Retinal pigment epithelial cell (primary cell): ENCODE measurements at regions not wholly inside any gene's neighbourhood (a gene's known extent, or its start where the extent isn't known, plus 50 kb on each side); places are given as distances from the start of the nearest gene placed in this dataset.

Source experiments
- DNase-seq: peaks from one replicate; pipeline ENCODE4 v3.0.0-alpha.2; 2010; ENCODE audit warnings: low read depth
- H3K4me3 ChIP-seq: 2 replicates; pipeline ENCODE4 v1.5.1; 2011; ENCODE audit warnings: mild to moderate bottlenecking, low read length, control low read depth, moderate library complexity
- TF ChIP-seq, protein P1 (sequence below): conservative IDR thresholded peaks from 2 replicates; pipeline ENCODE4 v1.5.1; 2011; ENCODE audit warnings: low read depth, low read length, control low read depth, inconsistent platforms

DNA sequence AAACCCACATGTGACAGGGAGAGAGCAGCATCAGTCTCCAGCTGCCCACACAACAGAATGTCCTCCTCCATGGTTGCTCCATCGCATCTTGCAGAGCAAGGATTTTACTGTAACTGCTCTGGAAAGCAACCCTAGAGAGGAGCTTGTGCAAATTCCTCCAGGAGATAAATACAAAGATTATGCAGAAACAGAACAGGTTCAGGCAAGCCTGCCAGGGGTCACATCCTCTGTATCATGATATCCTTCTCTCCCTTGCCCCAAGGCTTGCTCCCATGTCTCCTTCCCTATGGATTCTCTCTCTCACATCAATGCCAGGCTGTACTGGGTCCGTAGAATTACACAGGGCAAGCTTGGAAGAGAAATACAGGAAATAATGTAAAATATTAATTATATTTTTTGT lies 226.0 kb downstream of the MPDZ start:
- H3K4me3 ChIP-seq = no peak overlapping the region
- DNase-seq = no peak
- TF ChIP-seq, protein P1, sequence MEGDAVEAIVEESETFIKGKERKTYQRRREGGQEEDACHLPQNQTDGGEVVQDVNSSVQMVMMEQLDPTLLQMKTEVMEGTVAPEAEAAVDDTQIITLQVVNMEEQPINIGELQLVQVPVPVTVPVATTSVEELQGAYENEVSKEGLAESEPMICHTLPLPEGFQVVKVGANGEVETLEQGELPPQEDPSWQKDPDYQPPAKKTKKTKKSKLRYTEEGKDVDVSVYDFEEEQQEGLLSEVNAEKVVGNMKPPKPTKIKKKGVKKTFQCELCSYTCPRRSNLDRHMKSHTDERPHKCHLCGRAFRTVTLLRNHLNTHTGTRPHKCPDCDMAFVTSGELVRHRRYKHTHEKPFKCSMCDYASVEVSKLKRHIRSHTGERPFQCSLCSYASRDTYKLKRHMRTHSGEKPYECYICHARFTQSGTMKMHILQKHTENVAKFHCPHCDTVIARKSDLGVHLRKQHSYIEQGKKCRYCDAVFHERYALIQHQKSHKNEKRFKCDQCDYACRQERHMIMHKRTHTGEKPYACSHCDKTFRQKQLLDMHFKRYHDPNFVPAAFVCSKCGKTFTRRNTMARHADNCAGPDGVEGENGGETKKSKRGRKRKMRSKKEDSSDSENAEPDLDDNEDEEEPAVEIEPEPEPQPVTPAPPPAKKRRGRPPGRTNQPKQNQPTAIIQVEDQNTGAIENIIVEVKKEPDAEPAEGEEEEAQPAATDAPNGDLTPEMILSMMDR = no peak

GRCh38 chr9:13054389-13054788 lies 225.1 kb downstream of the MPDZ start:
- TF ChIP-seq, protein P1 = no peak
- no peak for DNase-seq
- no peak overlapping the region for H3K4me3 ChIP-seq
